Caco-2 (cell line): ENCODE measurements at regions not wholly inside any gene's neighbourhood (a gene's known extent, or its start where the extent isn't known, plus 50 kb on each side); places are given as distances from the start of the nearest gene placed in this dataset.

Experiments used
- BruUV-seq: library from RNA; stranded (reverse); fragments of 400-500 nt; replicated peaks from 2 replicates; lab custom pipeline; 2021; lab: Mats Ljungman, UMichigan
- CTCF ChIA-PET: fragments of 300-600 bp; sonication (Branson Sonifier 250); formaldehyde crosslinking; loops from one replicate; lab custom pipeline; 2022; ENCODE audit warnings: antibody characterized with exemption; lab: Charles Lee
- POLR2A ChIA-PET: fragments of 300-600 bp; sonication (Branson Sonifier 250); formaldehyde crosslinking; loops from one replicate; lab custom pipeline; 2022; ENCODE audit warnings: antibody characterized with exemption; lab: Charles Lee
- DNase-seq, 2 experiments: peaks; one replicate each; pipeline versions ENCODE4 v3.0.0 to v3.0.0-alpha.2; 2020 to 2022
- H3K27me3 ChIP-seq: replicated peaks from 2 replicates; pipeline ENCODE4 v1.6.0; 2011; ENCODE audit warnings: low read length; ENCODE audit not compliant: control insufficient read depth, insufficient read depth
- H3K36me3 ChIP-seq: 2 replicates; pipeline ENCODE4 v1.5.1; 2011; ENCODE audit warnings: low read length; ENCODE audit not compliant: control insufficient read depth, insufficient read depth
- H3K4me1 ChIP-seq: fragments of 250-450 bp; sonication (Bioruptor Pico); 2 replicates; pipeline ENCODE4 v1.5.1; 2020; ENCODE audit warnings: mild to moderate bottlenecking
- H3K4me3 ChIP-seq: 2 replicates; pipeline ENCODE4 v1.5.1; 2011; ENCODE audit warnings: low read depth, mild to moderate bottlenecking, control low read depth, low read length
- H3K9me3 ChIP-seq: fragments of 250-450 bp; sonication (Bioruptor Pico); 2 replicates; pipeline ENCODE4 v1.5.1; 2020; ENCODE audit warnings: mild to moderate bottlenecking, moderate library complexity
- H3K27ac Mint-ChIP-seq: one replicate; pipeline ENCODE4 v1.8.0; 2022; ENCODE audit warnings: mixed read lengths; ENCODE audit not compliant: unreplicated experiment
- H3K27me3 Mint-ChIP-seq: one replicate; pipeline ENCODE4 v1.8.0; 2022; ENCODE audit warnings: mixed read lengths; ENCODE audit not compliant: insufficient read depth, unreplicated experiment
- H3K36me3 Mint-ChIP-seq: one replicate; pipeline ENCODE4 v1.8.0; 2022; ENCODE audit warnings: mild to moderate bottlenecking, mixed read lengths; ENCODE audit not compliant: insufficient read depth, unreplicated experiment
- H3K4me1 Mint-ChIP-seq: one replicate; pipeline ENCODE4 v1.8.0; 2022; ENCODE audit warnings: low read depth, mixed read lengths; ENCODE audit not compliant: unreplicated experiment
- H3K4me3 Mint-ChIP-seq: one replicate; pipeline ENCODE4 v1.8.0; 2022; ENCODE audit warnings: mild to moderate bottlenecking, moderate library complexity, mixed read lengths; ENCODE audit not compliant: unreplicated experiment
- H3K9me3 Mint-ChIP-seq: one replicate; pipeline ENCODE4 v1.8.0; 2022; ENCODE audit warnings: mixed read lengths; ENCODE audit not compliant: unreplicated experiment
- intact Hi-C: fragments of 100-400 bp; cut with micrococcal nuclease; formaldehyde crosslinking; loops from one replicate; pipeline ENCODE4 v1.10.0; 2022; ENCODE audit not compliant: unreplicated experiment
- TF ChIP-seq, protein P1 (sequence below), 2 experiments: fragments of 200-600 bp in 1 of 2; IDR thresholded peaks; 1 replicate in 1 of 2; 2 replicates in 1 of 2; pipeline versions ENCODE4 v1.5.1 to v1.8.0; 2011 to 2022; ENCODE audit warnings: antibody characterized with exemption in 1 of 2, control low read depth in 1 of 2, inconsistent platforms in 1 of 2, low read depth in 1 of 2, low read length in 1 of 2, mild to moderate bottlenecking in 1 of 2, moderate library complexity in 1 of 2; ENCODE audit not compliant: insufficient read depth in 1 of 2, severe bottlenecking in 1 of 2, unreplicated experiment in 1 of 2

DNA sequence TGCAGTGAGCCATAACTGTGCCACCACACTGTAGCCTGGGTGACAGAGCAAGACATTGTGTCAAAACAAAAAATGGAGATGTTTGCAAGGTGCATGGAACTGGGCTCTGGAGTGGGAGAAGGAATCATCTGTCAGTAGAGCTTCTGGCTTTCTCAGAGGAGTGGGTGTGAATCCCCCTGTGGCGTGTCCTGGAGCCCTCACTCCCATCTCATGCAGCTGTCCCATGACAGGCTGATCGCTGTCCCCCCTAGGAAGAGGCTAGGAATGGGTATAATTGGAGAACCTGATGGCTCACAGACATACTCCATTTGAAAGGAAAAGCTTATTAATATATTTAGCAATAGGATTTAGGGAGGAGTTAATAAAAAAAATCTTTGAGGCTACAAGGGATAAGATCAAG, 125.8 kb upstream of the EPB41L3 start:
- H3K4me3 Mint-ChIP-seq: no peak overlapping the region
- BruUV-seq: no TSS peak

DNA sequence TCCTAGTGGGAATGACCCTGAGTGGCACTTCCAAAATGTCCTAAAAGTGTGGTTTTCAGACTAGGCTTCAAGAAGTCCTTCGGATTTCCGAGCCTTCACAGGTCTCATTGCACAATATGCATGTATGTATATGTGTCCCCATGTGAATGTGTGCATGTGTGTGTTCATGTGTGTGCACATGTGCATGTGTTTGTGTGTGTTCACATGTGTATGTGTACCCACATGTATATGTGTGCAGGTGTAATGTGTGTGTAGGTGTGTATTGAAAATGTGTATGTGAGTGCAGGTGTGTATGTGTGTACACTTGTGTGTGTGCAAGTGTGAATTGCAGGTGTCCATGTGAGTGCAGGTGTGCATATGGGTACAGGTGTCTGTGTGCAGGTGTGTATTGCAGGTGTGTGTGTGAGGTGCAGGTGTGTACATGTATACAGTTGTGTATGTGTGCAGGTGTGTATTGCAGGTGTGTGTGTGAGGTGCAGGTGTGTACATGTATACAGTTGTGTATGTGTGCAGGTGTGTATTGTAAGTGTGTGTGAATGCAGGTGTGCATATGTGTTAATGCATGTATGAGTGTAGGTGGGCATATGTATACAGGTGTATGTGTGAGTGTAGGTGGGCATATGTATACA, 124.4 kb upstream of the EPB41L3 start:
- H3K9me3 Mint-ChIP-seq: no peaks in the 10 kb centered on the region
- no peaks in the 10 kb centered on the region for H3K36me3 Mint-ChIP-seq
- H3K27ac Mint-ChIP-seq: no peak overlapping the region
- Histone ChIP-seq H3K27me3 (no peaks in the 10 kb centered on the region; the same call in none of the 2 replicates), H3K36me3 (no peaks in the 10 kb centered on the region), H3K4me1 (no peaks in the 10 kb centered on the region), H3K4me3 (no peak overlapping the region), H3K9me3 (no peaks in the 10 kb centered on the region)
- POLR2A ChIA-PET: no interaction called here
- no peaks in the 10 kb centered on the region for H3K4me1 Mint-ChIP-seq
- DNase-seq: no peak
- BruUV-seq: no TSS peak
- CTCF ChIA-PET: no interaction called here
- TF ChIP-seq, protein P1, sequence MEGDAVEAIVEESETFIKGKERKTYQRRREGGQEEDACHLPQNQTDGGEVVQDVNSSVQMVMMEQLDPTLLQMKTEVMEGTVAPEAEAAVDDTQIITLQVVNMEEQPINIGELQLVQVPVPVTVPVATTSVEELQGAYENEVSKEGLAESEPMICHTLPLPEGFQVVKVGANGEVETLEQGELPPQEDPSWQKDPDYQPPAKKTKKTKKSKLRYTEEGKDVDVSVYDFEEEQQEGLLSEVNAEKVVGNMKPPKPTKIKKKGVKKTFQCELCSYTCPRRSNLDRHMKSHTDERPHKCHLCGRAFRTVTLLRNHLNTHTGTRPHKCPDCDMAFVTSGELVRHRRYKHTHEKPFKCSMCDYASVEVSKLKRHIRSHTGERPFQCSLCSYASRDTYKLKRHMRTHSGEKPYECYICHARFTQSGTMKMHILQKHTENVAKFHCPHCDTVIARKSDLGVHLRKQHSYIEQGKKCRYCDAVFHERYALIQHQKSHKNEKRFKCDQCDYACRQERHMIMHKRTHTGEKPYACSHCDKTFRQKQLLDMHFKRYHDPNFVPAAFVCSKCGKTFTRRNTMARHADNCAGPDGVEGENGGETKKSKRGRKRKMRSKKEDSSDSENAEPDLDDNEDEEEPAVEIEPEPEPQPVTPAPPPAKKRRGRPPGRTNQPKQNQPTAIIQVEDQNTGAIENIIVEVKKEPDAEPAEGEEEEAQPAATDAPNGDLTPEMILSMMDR (IDR thresholded peaks at IDR 0.05; ENCODE audit: insufficient read depth in 1 of 2, low read depth in 1 of 2, low read length in 1 of 2, severe bottlenecking in 1 of 2, unreplicated experiment in 1 of 2): no peak
- peaks cover 10% of the 10 kb centered on the region for H3K27me3 Mint-ChIP-seq
- no peak overlapping the region for H3K4me3 Mint-ChIP-seq
- intact Hi-C loops: no loop called here

More for the DNA sequence above, 125.8 kb upstream of the EPB41L3 start:
- Histone ChIP-seq H3K27me3 (no peaks in the 10 kb centered on the region; the same call in none of the 2 replicates), H3K36me3 (no peaks in the 10 kb centered on the region), H3K4me3 (no peak overlapping the region), H3K9me3 (no peaks in the 10 kb centered on the region), H3K4me1 (no peaks in the 10 kb centered on the region)
- no peaks in the 10 kb centered on the region for H3K9me3 Mint-ChIP-seq
- ChIA-PET POLR2A (no interaction called here), CTCF (no interaction called here)
- peaks cover 8% of the 10 kb centered on the region for H3K27me3 Mint-ChIP-seq
- intact Hi-C loops: no loop called here
- DNase-seq: no peak
- no peak overlapping the region for H3K27ac Mint-ChIP-seq
- TF ChIP-seq, protein P1 (IDR thresholded peaks at IDR 0.05; ENCODE audit: insufficient read depth in 1 of 2, low read depth in 1 of 2, low read length in 1 of 2, severe bottlenecking in 1 of 2, unreplicated experiment in 1 of 2): no peak
- H3K4me1 Mint-ChIP-seq: no peaks in the 10 kb centered on the region
- no peaks in the 10 kb centered on the region for H3K36me3 Mint-ChIP-seq

DNA sequence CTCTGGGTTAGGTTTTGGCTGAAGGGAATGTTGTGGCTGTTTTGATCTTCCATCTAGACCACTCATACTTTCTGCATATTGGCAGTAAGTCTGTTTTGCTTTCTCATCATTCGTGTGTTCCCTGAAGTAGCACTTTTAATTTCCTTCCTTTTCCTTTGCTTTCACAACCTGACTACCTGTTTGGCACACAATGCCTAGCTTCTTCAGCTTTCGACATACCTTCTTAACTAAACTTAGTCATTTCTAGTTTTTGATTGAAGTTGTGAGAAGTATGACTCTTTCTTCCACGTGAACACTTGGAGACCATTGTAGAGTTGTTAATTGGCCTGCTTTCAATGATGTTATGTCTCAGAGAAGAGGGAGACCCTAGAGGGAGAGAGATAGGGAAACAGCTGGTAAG, 123.6 kb upstream of the EPB41L3 start:
- Histone ChIP-seq H3K27me3 (no peaks in the 10 kb centered on the region; the same call in none of the 2 replicates), H3K9me3 (no peaks in the 10 kb centered on the region), H3K36me3 (no peaks in the 10 kb centered on the region), H3K4me3 (no peak overlapping the region), H3K4me1 (no peaks in the 10 kb centered on the region)
- BruUV-seq: no TSS peak
- peaks cover 10% of the 10 kb centered on the region for H3K27me3 Mint-ChIP-seq
- TF ChIP-seq, protein P1 (IDR thresholded peaks at IDR 0.05; ENCODE audit: insufficient read depth in 1 of 2, low read depth in 1 of 2, low read length in 1 of 2, severe bottlenecking in 1 of 2, unreplicated experiment in 1 of 2): no peak
- H3K4me3 Mint-ChIP-seq: no peak overlapping the region
- ChIA-PET POLR2A (no interaction called here), CTCF (no interaction called here)
- H3K4me1 Mint-ChIP-seq: no peaks in the 10 kb centered on the region
- H3K36me3 Mint-ChIP-seq: no peaks in the 10 kb centered on the region
- H3K9me3 Mint-ChIP-seq: no peaks in the 10 kb centered on the region
- no peak for DNase-seq
- no peak overlapping the region for H3K27ac Mint-ChIP-seq
- intact Hi-C loops: no loop called here
